H1 (cell line): ENCODE measurements at regions not wholly inside any gene's neighbourhood (a gene's known extent, or its start where the extent isn't known, plus 50 kb on each side); places are given as distances from the start of the nearest gene placed in this dataset.

Experiments
- MAFK ChIP-seq: IDR thresholded peaks from 2 replicates; pipeline ENCODE4 v1.6.1; 2012; ENCODE audit warnings: low read depth, mild to moderate bottlenecking, improper control_type of control experiment, low read length
- RNF2 ChIP-seq: fragments of 200-900, 300-1000 bp; sonication (generic); IDR thresholded peaks from 2 replicates; pipeline ENCODE4 v1.7.1; 2016; ENCODE audit warnings: borderline replicate concordance, low read depth, mild to moderate bottlenecking, antibody characterized with exemption, low read length; ENCODE audit not compliant: poor library complexity, severe bottlenecking; ENCODE audit errors: missing control alignments

- TF ChIP-seq MAFK (no peak), RNF2 (no peak)
These were observed 117.2 kb upstream of the KLF6 start (continued) for GRCh38 chr10:3902054-3902808.
